Naive thymus-derived CD8-positive, alpha-beta T cell (primary cell): ENCODE measurements at regions not wholly inside any gene's neighbourhood (a gene's known extent, or its start where the extent isn't known, plus 50 kb on each side); places are given as distances from the start of the nearest gene placed in this dataset.

Experiments
- ATAC-seq, 2 donors: fragments of 150-1000 bp; cut with Tn5 transposase in 1 of 2; sonication (Bioruptor Pico), chemical (Tn5 transposase) in 1 of 2; 1 replicate in 1 of 2; 2 replicates in 1 of 2; pipeline ENCODE4 v1.10.0; 2021; ENCODE audit warnings: mild to moderate bottlenecking in 2 of 2, moderate library complexity in 2 of 2
- POLR2A ChIA-PET: fragments of 350-600 bp; sonication (Branson Sonifier 250); formaldehyde crosslinking; loops from one replicate; lab custom pipeline; 2021; ENCODE audit warnings: antibody characterized with exemption; lab: Charles Lee
- DNase-seq, 10 donors: peaks; one replicate each; pipeline versions ENCODE4 v3.0.0 to v3.0.0-alpha.2; 2020 to 2022
- H3K27ac Mint-ChIP-seq, 10 donors: one replicate each; pipeline ENCODE4 v1.8.0; 2020 to 2022; ENCODE audit warnings: mild to moderate bottlenecking in 10 of 10, mixed read lengths in 10 of 10, moderate library complexity in 4 of 10, inconsistent platforms in 1 of 10
- H3K27me3 Mint-ChIP-seq, 5 donors: one replicate each; pipeline ENCODE4 v1.8.0; 2021 to 2022; ENCODE audit warnings: mixed read lengths in 5 of 5
- H3K36me3 Mint-ChIP-seq, 3 donors: one replicate each; pipeline ENCODE4 v1.8.0; 2020 to 2022; ENCODE audit warnings: mixed read lengths in 3 of 3, mild to moderate bottlenecking in 2 of 3, inconsistent platforms in 1 of 3
- H3K4me1 Mint-ChIP-seq, 4 donors: one replicate each; pipeline ENCODE4 v1.8.0; 2021 to 2022; ENCODE audit warnings: mixed read lengths in 4 of 4
- H3K4me3 Mint-ChIP-seq, 10 donors: one replicate each; pipeline ENCODE4 v1.8.0; 2020 to 2022; ENCODE audit warnings: mild to moderate bottlenecking in 10 of 10, mixed read lengths in 10 of 10, moderate library complexity in 6 of 10, inconsistent platforms in 1 of 10
- H3K9me3 Mint-ChIP-seq, 9 donors: one replicate each; pipeline ENCODE4 v1.8.0; 2020 to 2022; ENCODE audit warnings: mixed read lengths in 9 of 9, mild to moderate bottlenecking in 3 of 9, inconsistent platforms in 1 of 9, moderate library complexity in 1 of 9

DNA sequence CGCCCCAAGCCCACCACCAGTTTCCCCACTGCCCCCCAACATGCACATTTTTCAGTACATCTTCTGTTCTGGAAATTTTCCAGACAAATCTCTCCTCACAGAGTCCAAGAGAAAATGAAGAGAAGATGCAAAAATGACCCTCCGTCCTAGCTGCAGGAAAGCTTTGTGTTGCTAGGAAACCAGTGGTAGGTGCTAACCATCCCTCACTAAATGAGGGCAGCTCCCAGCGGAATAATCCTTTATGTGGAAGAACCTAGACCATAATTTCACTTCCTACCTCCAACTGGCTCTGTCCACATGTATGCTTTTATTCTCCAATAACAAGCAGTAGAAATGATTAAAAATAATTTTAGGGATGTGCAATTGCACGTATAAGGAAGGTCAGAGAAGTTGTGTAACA, 311.9 kb upstream of the EPHA4 start:
- DNase-seq (no peak), ATAC-seq (no peak)
- H3K27ac Mint-ChIP-seq = no peak overlapping the region
- H3K27me3 Mint-ChIP-seq = peaks cover 0 to 4% (median 0%) of the 10 kb centered on the region in 5 donors
- no peaks in the 10 kb centered on the region for H3K36me3 Mint-ChIP-seq
- no peaks in the 10 kb centered on the region for H3K4me1 Mint-ChIP-seq
- peaks cover 0 to 44% (median 4%) of the 10 kb centered on the region in 9 donors for H3K9me3 Mint-ChIP-seq
- H3K4me3 Mint-ChIP-seq = no peak overlapping the region
- POLR2A ChIA-PET = no interaction called here

DNA sequence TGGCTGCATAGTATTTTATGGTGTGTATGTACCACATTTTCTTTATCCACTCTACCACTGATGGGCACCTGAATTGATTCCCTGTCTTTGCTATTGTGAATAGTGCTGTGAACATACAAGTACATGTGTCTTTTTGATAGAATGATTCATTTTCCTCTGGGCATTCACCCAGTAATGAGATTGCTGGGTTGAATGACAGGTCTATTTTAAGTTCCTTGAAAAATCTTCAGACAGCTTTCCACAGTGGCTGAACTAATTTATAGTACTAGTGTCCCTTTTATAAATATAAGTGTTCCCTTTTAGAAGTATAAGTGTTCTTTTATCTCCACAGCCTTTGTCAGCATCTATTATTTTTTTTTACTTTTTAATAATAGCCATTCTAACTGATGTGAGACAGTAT, 303.9 kb upstream of the EPHA4 start:
- H3K4me1 Mint-ChIP-seq = no peaks in the 10 kb centered on the region
- ATAC-seq (no peak), DNase-seq (no peak)
- POLR2A ChIA-PET = no interaction called here
- peaks cover 0 to 20% (median 6%) of the 10 kb centered on the region in 9 donors for H3K9me3 Mint-ChIP-seq
- H3K27ac Mint-ChIP-seq = no peak overlapping the region
- no peak overlapping the region for H3K4me3 Mint-ChIP-seq
- peaks cover 0 to 4% (median 0%) of the 10 kb centered on the region in 5 donors for H3K27me3 Mint-ChIP-seq
- no peaks in the 10 kb centered on the region for H3K36me3 Mint-ChIP-seq

GRCh38 chr2:221874444-221874843, 302.3 kb upstream of the EPHA4 start:
- ATAC-seq (no peak), DNase-seq (no peak)
- POLR2A ChIA-PET = no interaction called here
- Mint-ChIP-seq H3K27me3 (peaks cover 0 to 2% (median 0%) of the 10 kb centered on the region in 5 donors), H3K36me3 (peaks cover 0 to 3% (median 0%) of the 10 kb centered on the region in 3 donors), H3K27ac (no peak overlapping the region), H3K4me3 (no peak overlapping the region), H3K9me3 (peaks cover 0 to 23% (median 10%) of the 10 kb centered on the region in 9 donors), H3K4me1 (no peaks in the 10 kb centered on the region)

DNA sequence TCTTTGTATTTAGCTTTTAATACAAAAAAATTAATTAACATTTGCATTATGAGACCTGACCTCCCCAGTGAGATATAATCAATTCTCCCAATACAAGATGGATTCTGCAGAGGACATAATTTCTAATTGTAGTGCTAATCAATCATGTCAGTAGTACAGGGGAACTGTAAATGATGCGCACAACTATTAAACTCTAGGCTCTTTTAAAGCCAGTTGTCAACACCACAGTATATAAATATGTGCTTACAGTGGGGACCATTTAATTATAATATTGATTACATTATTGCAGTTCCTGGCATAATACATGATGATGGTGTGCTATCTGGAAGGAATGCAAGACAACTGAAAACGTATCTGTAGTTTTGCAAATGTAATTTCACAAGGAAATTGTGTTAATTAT, 285.6 kb upstream of the EPHA4 start:
- Mint-ChIP-seq H3K36me3 (no peaks in the 10 kb centered on the region), H3K27me3 (no peaks in the 10 kb centered on the region), H3K4me3 (no peak overlapping the region), H3K4me1 (no peaks in the 10 kb centered on the region), H3K27ac (no peak overlapping the region), H3K9me3 (peaks cover 0 to 18% (median 0%) of the 10 kb centered on the region in 9 donors)
- DNase-seq = no peak
- no peak for ATAC-seq
- POLR2A ChIA-PET = no interaction called here

DNA sequence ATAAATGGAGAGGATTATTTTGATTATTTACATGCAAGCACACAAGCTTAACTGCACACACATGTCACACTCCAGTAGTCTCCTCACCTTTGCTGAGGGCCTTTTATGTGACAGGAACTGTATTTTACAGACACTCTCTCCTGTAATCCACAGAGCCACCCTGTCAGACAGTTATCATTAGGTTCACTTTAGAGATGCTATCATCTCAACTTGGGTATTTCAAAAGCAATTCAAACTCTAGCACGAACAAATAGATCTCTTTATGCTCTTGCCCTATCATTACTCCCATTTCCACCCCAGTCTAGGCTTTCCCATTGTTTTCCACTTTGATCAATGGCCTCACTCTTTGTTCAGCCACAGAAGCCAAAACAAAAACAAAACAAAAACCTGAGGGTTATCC, 281.2 kb upstream of the EPHA4 start:
- Mint-ChIP-seq H3K27ac (no peak overlapping the region), H3K36me3 (no peaks in the 10 kb centered on the region), H3K9me3 (peaks cover 0 to 12% (median 2%) of the 10 kb centered on the region in 9 donors), H3K4me1 (no peaks in the 10 kb centered on the region), H3K4me3 (no peak overlapping the region), H3K27me3 (no peaks in the 10 kb centered on the region)
- ATAC-seq (no peak), DNase-seq (no peak)
- POLR2A ChIA-PET = no interaction called here

GRCh38 chr2:221851531-221852045, 279.5 kb upstream of the EPHA4 start:
- Mint-ChIP-seq H3K4me3 (no peak overlapping the region), H3K4me1 (no peaks in the 10 kb centered on the region), H3K27me3 (no peaks in the 10 kb centered on the region), H3K36me3 (no peaks in the 10 kb centered on the region), H3K27ac (no peak overlapping the region), H3K9me3 (peaks cover 0 to 12% (median 2%) of the 10 kb centered on the region in 9 donors)
- POLR2A ChIA-PET = no interaction called here
- DNase-seq = no peak
- no peak for ATAC-seq

DNA sequence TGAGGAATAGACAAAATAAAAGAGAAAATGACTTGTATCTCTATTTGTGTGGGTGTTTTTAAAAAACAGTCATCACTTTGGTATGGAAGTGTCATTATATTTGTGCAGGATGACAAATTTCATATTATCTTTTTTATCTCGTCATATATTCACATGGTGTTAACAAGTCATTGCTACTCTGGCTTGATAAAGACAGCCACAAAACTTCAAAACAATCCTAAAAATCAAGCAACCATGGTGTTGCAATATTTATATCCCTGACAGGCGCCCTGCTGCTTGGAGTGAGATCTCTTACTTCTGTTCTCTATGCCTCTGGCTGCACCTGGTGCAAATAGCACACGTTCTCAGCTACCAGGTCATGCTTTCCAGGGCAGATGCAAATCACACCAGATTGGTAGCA, 278.0 kb upstream of the EPHA4 start:
- POLR2A ChIA-PET = no interaction called here
- Mint-ChIP-seq H3K9me3 (peaks cover 0 to 8% (median 2%) of the 10 kb centered on the region in 9 donors), H3K4me1 (no peaks in the 10 kb centered on the region), H3K27me3 (no peaks in the 10 kb centered on the region), H3K4me3 (no peak overlapping the region), H3K36me3 (no peaks in the 10 kb centered on the region), H3K27ac (no peak overlapping the region)
- ATAC-seq (no peak), DNase-seq (no peak)

GRCh38 chr2:221848286-221848685, 276.2 kb upstream of the EPHA4 start:
- no peaks in the 10 kb centered on the region for H3K4me1 Mint-ChIP-seq
- no peak overlapping the region for H3K4me3 Mint-ChIP-seq
- POLR2A ChIA-PET = no interaction called here

DNA sequence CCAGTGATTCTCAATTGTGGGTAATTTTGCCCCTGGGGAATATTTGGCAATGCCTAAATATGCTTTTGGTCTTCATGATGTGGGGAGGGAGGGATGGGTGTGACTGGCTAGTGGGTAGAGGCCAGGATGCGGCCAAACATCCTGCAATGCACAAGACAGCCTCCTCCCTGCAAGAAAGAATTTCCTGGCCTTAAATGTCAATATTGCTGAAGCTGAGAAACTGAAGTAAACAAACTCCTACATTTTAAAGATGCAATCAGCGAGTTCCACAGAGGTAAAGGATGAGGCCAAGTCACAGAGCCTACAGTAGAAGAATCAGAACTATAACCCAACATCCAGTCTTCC, 272.9 kb upstream of the EPHA4 start:
- H3K4me1 Mint-ChIP-seq = no peaks in the 10 kb centered on the region
- no peak overlapping the region for H3K27ac Mint-ChIP-seq
- peaks cover 0 to 7% (median 0%) of the 10 kb centered on the region in 9 donors for H3K9me3 Mint-ChIP-seq
- no peak for DNase-seq
- no peaks in the 10 kb centered on the region for H3K36me3 Mint-ChIP-seq
- ATAC-seq = no peak
- POLR2A ChIA-PET = no interaction called here
- H3K27me3 Mint-ChIP-seq = no peaks in the 10 kb centered on the region
- no peak overlapping the region for H3K4me3 Mint-ChIP-seq

More at GRCh38 chr2:221848286-221848685, 276.2 kb upstream of the EPHA4 start:
- H3K27ac Mint-ChIP-seq = no peak overlapping the region
- peaks cover 0 to 8% (median 2%) of the 10 kb centered on the region in 9 donors for H3K9me3 Mint-ChIP-seq
- DNase-seq = no peak
- no peak for ATAC-seq
- H3K36me3 Mint-ChIP-seq = no peaks in the 10 kb centered on the region
- no peaks in the 10 kb centered on the region for H3K27me3 Mint-ChIP-seq

- POLR2A ChIA-PET = no interaction called here
- H3K4me1 Mint-ChIP-seq = no peaks in the 10 kb centered on the region
- DNase-seq (no peak), ATAC-seq (no peak)
- no peak overlapping the region for H3K27ac Mint-ChIP-seq
- peaks cover 0 to 7% (median 0%) of the 10 kb centered on the region in 9 donors for H3K9me3 Mint-ChIP-seq
- H3K4me3 Mint-ChIP-seq = no peak overlapping the region
- no peaks in the 10 kb centered on the region for H3K36me3 Mint-ChIP-seq
- no peaks in the 10 kb centered on the region for H3K27me3 Mint-ChIP-seq
These were observed 272.3 kb upstream of the EPHA4 start for GRCh38 chr2:221844212-221845020.

- POLR2A ChIA-PET = no interaction called here
- DNase-seq (no peak), ATAC-seq (no peak)
- H3K9me3 Mint-ChIP-seq = peaks cover 0 to 11% (median 0%) of the 10 kb centered on the region in 9 donors
- H3K27me3 Mint-ChIP-seq = peaks cover 0 to 2% (median 0%) of the 10 kb centered on the region in 5 donors
- no peak overlapping the region for H3K27ac Mint-ChIP-seq
- no peaks in the 10 kb centered on the region for H3K36me3 Mint-ChIP-seq
- no peak overlapping the region for H3K4me3 Mint-ChIP-seq
- H3K4me1 Mint-ChIP-seq = no peaks in the 10 kb centered on the region
These were observed 264.0 kb upstream of the EPHA4 start for GRCh38 chr2:221836095-221836494.

DNA sequence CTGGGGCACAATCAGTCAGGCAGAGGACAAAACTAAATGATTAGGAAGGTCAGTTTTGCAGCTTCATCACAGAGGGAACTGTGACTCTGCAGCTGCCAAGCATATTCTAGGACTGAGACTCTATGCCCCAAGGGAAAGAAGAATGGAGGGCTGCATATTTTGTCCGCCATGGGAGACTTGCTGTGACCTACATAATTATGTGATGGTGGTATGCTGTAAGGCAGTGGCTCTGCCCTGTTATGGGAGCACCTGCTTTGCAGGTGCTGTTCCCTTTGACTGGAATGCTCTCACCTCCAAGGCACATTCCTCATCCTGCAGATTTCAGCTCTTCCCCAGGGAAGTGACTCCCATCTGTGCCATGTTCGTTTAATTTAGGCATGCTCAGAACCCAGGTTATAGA, 261.9 kb upstream of the EPHA4 start:
- Mint-ChIP-seq H3K4me3 (no peak overlapping the region), H3K4me1 (no peaks in the 10 kb centered on the region), H3K36me3 (no peaks in the 10 kb centered on the region), H3K27ac (no peak overlapping the region), H3K27me3 (peaks cover 0 to 2% (median 0%) of the 10 kb centered on the region in 5 donors), H3K9me3 (peaks cover 0 to 16% (median 0%) of the 10 kb centered on the region in 9 donors)
- no peak for ATAC-seq
- POLR2A ChIA-PET = no interaction called here
- DNase-seq = no peak

- no peak overlapping the region for H3K27ac Mint-ChIP-seq
- H3K36me3 Mint-ChIP-seq = no peaks in the 10 kb centered on the region
- POLR2A ChIA-PET = no interaction called here
These were observed 258.9 kb upstream of the EPHA4 start for GRCh38 chr2:221831051-221831450.

More at GRCh38 chr2:221831051-221831450, 258.9 kb upstream of the EPHA4 start:
- DNase-seq = no peak
- no peak overlapping the region for H3K4me3 Mint-ChIP-seq
- H3K4me1 Mint-ChIP-seq = no peaks in the 10 kb centered on the region
- peaks cover 0 to 17% (median 2%) of the 10 kb centered on the region in 9 donors for H3K9me3 Mint-ChIP-seq
- H3K27me3 Mint-ChIP-seq = peaks cover 0 to 2% (median 0%) of the 10 kb centered on the region in 5 donors
- ATAC-seq = no peak
